Tibial artery (tissue), 4 donors: ENCODE measurements at regions not wholly inside any gene's neighbourhood (a gene's known extent, or its start where the extent isn't known, plus 50 kb on each side); places are given as distances from the start of the nearest gene placed in this dataset.

ENCODE experiments used
- DNase-seq, 2 donors: peaks; one replicate each; pipeline ENCODE4 v3.0.0-alpha.2; 2019
- H3K27ac ChIP-seq, 2 donors: fragments of 200-600 bp; sonication (generic) in 1 of 2; 1 replicate in 1 of 2; 2 replicates in 1 of 2; pipeline ENCODE4 v1.5.1; 2018 to 2019; ENCODE audit warnings: mild to moderate bottlenecking in 1 of 2
- H3K27me3 ChIP-seq, 2 donors: fragments of 200-600 bp; sonication (generic) in 1 of 2; one replicate each; pipeline versions ENCODE4 v1.5.1 to v1.6.0; 2016 to 2019
- H3K36me3 ChIP-seq, 3 donors: fragments of 200-600 bp; sonication (generic) in 2 of 3; one replicate each; pipeline ENCODE4 v1.5.1; 2016 to 2019; ENCODE audit warnings: mild to moderate bottlenecking in 2 of 3
- H3K4me1 ChIP-seq, 4 donors: fragments of 200-600 bp; sonication (generic) in 2 of 4; 1 replicate in 3 of 4; 2 replicates in 1 of 4; pipeline ENCODE4 v1.5.1; 2016 to 2019
- H3K4me3 ChIP-seq, 2 donors: fragments of 200-600 bp; sonication (generic) in 1 of 2; 1 replicate in 1 of 2; 2 replicates in 1 of 2; pipeline ENCODE4 v1.5.1; 2018 to 2019; ENCODE audit warnings: mild to moderate bottlenecking in 2 of 2
- H3K9me3 ChIP-seq, 3 donors: fragments of 200-600 bp; sonication (generic) in 1 of 3; one replicate each; pipeline ENCODE4 v1.5.1; 2016 to 2019
- intact Hi-C: fragments of 100-400 bp; cut with DNase I; formaldehyde crosslinking; loops from one replicate; pipeline ENCODE4 v1.15.0; 2023; ENCODE audit warnings: low total_unique reads
- TF ChIP-seq, protein P1 (sequence below), 2 experiments: fragments of 200-600 bp in 1 of 2; fragments of 450-650 bp in 1 of 2; IDR thresholded peaks; one replicate each; pipeline ENCODE4 v1.5.1; 2017 to 2019; ENCODE audit warnings: antibody characterized with exemption in 2 of 2, mild to moderate bottlenecking in 1 of 2, moderate library complexity in 1 of 2

DNA sequence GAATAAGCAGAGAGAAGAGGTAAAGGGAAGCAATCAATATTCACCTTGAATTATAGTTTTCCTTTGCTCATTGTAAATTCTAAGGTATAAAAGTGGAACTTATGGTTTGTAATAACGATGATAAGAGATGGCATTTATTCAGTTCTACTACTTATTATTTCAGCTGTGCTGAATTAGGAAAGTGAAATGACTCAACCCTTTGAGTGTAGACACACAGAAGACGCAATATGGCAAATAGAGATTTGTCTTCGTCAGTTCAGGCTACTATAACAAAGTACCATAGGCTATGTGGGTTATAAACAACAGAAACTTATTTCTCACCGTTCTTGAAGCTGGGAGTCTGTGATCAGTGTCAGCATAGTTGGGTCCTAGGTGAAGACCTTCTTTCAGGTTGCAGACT is 713.0 kb upstream of the PCDH9 start:
- DNase-seq = no peak
- no peaks in the 10 kb centered on the region for H3K9me3 ChIP-seq
- intact Hi-C loops = no loop called here
- H3K4me1 ChIP-seq = no peaks in the 10 kb centered on the region
- TF ChIP-seq, protein P1, sequence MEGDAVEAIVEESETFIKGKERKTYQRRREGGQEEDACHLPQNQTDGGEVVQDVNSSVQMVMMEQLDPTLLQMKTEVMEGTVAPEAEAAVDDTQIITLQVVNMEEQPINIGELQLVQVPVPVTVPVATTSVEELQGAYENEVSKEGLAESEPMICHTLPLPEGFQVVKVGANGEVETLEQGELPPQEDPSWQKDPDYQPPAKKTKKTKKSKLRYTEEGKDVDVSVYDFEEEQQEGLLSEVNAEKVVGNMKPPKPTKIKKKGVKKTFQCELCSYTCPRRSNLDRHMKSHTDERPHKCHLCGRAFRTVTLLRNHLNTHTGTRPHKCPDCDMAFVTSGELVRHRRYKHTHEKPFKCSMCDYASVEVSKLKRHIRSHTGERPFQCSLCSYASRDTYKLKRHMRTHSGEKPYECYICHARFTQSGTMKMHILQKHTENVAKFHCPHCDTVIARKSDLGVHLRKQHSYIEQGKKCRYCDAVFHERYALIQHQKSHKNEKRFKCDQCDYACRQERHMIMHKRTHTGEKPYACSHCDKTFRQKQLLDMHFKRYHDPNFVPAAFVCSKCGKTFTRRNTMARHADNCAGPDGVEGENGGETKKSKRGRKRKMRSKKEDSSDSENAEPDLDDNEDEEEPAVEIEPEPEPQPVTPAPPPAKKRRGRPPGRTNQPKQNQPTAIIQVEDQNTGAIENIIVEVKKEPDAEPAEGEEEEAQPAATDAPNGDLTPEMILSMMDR (IDR thresholded peaks at IDR 0.05) = no peak
- no peak overlapping the region for H3K27ac ChIP-seq
- no peak overlapping the region for H3K4me3 ChIP-seq
- no peaks in the 10 kb centered on the region for H3K27me3 ChIP-seq
- no peaks in the 10 kb centered on the region for H3K36me3 ChIP-seq

DNA sequence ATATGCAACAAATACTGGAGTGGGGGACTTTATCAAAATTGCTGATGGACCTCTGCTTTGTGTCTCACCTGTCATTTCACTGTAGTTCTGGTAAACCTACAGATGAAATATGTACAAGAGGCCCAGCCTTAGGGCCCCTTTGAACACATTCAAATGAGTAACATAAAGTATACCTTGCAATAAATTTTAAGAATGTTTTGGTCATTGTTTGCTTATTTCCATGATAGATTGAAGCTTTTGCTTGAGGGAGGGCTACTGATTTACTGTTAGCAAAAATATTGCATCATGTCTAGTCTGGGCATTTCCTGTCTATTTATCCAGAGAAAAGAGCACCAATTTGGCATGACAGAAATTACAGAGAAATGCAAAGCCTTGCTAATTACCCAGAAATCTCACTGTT is 705.5 kb upstream of the PCDH9 start:
- DNase-seq = no peak
- no peak overlapping the region for H3K4me3 ChIP-seq
- TF ChIP-seq, protein P1 (IDR thresholded peaks at IDR 0.05) = no peak
- intact Hi-C loops = no loop called here
- H3K9me3 ChIP-seq = no peaks in the 10 kb centered on the region
- no peaks in the 10 kb centered on the region for H3K4me1 ChIP-seq
- H3K27ac ChIP-seq = no peak overlapping the region
- H3K36me3 ChIP-seq = no peaks in the 10 kb centered on the region
- H3K27me3 ChIP-seq = no peaks in the 10 kb centered on the region

DNA sequence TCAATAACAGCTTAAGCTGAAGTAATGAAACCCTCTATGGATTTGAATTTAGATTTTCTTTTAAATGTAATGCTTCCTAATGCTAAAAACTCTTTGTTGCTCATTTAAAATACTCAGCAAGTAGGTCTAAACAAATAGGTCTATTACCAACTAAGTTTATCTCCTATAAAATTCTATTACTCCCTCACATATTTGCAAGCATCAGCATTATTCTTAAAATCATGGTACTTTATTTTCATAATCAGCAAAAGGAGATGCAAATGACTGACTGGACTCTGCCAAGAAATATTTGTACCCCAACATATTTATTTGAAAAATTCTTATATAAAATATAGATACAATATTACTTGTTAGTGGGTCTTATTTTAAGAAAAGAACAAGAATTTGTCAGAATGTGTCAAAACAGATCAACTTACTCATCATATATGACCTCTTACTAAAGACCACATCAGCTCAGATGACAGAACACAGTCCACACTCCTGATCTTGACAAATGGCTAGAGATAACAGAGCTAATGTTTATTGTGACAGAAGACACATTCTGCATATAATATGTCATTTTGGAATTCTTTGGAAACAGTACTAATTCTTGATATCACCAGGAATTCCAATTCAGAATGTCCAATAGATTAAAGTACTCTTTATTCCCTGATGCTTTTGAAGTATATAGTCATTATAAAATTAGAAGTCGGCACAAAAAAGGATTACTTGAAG is 704.6 kb upstream of the PCDH9 start:
- H3K4me1 ChIP-seq = no peaks in the 10 kb centered on the region
- no peak overlapping the region for H3K4me3 ChIP-seq
- H3K27ac ChIP-seq = no peak overlapping the region
- no peaks in the 10 kb centered on the region for H3K36me3 ChIP-seq
- no peak for DNase-seq
- TF ChIP-seq, protein P1 (IDR thresholded peaks at IDR 0.05) = no peak
- H3K9me3 ChIP-seq = no peaks in the 10 kb centered on the region
- H3K27me3 ChIP-seq = no peaks in the 10 kb centered on the region
- intact Hi-C loops = no loop called here

DNA sequence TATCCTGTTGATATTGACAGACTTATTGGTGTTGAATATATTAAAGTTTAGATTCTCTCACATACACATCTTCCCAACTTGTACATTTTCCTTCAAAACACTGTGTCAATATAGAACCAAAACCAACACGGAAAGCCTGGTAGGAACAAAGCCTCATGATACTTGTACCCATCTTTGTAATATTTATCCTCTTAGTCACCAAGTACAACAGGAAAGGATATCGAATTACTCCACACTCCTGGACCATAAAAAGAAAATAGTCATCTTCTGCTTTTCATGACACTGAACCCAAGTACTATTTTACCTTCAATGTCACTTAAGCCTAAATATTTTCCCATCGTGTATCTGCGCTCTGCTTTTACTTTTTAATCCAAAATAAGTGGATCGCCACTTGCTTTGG is 702.9 kb upstream of the PCDH9 start:
- intact Hi-C loops = no loop called here
- Histone ChIP-seq H3K4me3 (no peak overlapping the region), H3K4me1 (no peaks in the 10 kb centered on the region), H3K36me3 (no peaks in the 10 kb centered on the region), H3K9me3 (no peaks in the 10 kb centered on the region), H3K27ac (no peak overlapping the region), H3K27me3 (no peaks in the 10 kb centered on the region)
- TF ChIP-seq, protein P1 (IDR thresholded peaks at IDR 0.05) = no peak
- DNase-seq = no peak

DNA sequence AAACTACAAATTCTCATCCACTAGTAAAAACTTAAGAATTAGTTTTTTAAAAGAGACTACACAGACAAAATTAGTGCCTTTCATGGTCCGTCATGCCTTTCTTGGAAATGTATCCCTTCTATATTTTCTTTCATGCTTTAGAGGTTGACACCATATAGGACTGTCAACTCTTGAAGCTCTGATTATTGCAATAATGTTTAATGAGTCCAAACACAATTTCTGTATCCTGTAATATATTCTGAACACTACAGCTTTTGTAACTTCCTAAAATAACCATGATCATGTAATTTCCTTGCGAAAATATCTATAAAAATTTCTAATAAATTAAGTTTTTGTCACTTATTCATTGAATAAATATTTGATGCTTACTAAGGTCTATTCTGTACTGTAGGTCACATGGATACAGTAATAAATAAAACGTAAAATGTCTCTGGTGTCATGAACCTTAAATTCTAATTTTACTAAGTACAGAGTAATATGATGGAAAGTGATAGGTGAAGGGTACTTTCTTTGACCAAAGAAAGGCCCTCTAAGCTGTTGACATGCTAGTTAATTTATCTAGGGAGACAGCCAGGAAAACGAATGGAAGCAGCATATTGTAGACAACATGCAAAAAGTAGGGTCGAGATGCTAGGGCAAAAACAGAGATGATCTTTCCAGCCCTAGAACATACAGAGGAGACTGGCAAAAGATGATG is 687.3 kb upstream of the PCDH9 start:
- H3K9me3 ChIP-seq = peaks cover 0 to 9% (median 0%) of the 10 kb centered on the region in 3 donors
- no peak for DNase-seq
- H3K27me3 ChIP-seq = no peaks in the 10 kb centered on the region
- H3K27ac ChIP-seq = no peak overlapping the region
- no peaks in the 10 kb centered on the region for H3K36me3 ChIP-seq
- no peak overlapping the region for H3K4me3 ChIP-seq
- intact Hi-C loops = no loop called here
- H3K4me1 ChIP-seq = no peaks in the 10 kb centered on the region
- TF ChIP-seq, protein P1 (IDR thresholded peaks at IDR 0.05) = no peak
